ENCODE measurements at regions not wholly inside any gene's neighbourhood (a gene's known extent, or its start where the extent isn't known, plus 50 kb on each side); places are given as distances from the start of the nearest gene placed in this dataset.

DNA sequence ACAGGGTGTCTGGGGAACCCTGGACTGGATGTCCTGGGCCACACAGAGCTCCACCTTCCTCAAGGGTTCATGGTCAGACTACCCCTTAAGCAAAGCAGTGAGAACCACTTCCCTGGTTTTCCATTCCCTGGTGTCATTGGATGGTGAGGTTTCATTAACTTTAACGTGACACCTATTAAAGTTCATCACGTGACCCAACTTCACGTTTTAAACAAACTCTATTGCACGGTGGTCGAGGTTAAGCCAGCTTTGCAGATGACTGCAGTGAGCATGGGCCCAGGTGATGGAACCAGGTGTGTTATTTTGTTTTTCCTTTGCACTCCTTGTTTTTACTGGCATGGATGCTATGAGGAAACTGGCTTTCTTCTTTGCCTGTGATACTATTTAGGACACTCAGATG is 385.7 kb upstream of the IRX1 start:
- TF ChIP-seq, protein P1, sequence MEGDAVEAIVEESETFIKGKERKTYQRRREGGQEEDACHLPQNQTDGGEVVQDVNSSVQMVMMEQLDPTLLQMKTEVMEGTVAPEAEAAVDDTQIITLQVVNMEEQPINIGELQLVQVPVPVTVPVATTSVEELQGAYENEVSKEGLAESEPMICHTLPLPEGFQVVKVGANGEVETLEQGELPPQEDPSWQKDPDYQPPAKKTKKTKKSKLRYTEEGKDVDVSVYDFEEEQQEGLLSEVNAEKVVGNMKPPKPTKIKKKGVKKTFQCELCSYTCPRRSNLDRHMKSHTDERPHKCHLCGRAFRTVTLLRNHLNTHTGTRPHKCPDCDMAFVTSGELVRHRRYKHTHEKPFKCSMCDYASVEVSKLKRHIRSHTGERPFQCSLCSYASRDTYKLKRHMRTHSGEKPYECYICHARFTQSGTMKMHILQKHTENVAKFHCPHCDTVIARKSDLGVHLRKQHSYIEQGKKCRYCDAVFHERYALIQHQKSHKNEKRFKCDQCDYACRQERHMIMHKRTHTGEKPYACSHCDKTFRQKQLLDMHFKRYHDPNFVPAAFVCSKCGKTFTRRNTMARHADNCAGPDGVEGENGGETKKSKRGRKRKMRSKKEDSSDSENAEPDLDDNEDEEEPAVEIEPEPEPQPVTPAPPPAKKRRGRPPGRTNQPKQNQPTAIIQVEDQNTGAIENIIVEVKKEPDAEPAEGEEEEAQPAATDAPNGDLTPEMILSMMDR (IDR thresholded peaks at IDR 0.05): no peak
- TF ChIP-seq POLR2A (IDR thresholded peaks at IDR 0.05): no peak
